Neural progenitor cell (in vitro differentiated cells): ENCODE measurements at regions not wholly inside any gene's neighbourhood (a gene's known extent, or its start where the extent isn't known, plus 50 kb on each side); places are given as distances from the start of the nearest gene placed in this dataset.

ENCODE experiments used
- CTCF ChIP-seq: fragments of 200-600 bp; sonication (generic); IDR thresholded peaks from 2 replicates; pipeline ENCODE4 v1.5.1; 2017; ENCODE audit warnings: antibody characterized with exemption, mild to moderate bottlenecking
- EZH2 ChIP-seq: fragments of 200-600 bp; sonication (generic); IDR thresholded peaks from 2 replicates; pipeline ENCODE4 v1.6.1; 2017; ENCODE audit warnings: antibody characterized with exemption, mild to moderate bottlenecking, moderate library complexity
- EZH2phosphoT487 ChIP-seq: fragments of 200-600 bp; sonication (generic); IDR thresholded peaks from 2 replicates; pipeline ENCODE4 v1.6.1; 2017; ENCODE audit warnings: antibody characterized with exemption

- TF ChIP-seq CTCF: no peak
- TF ChIP-seq EZH2: no peak
- no peak for TF ChIP-seq EZH2phosphoT487
These were observed 219.6 kb upstream of the SHH start for GRCh38 chr7:156031679-156032478.
